Neural progenitor cell (in vitro differentiated cells): ENCODE measurements at regions not wholly inside any gene's neighbourhood (a gene's known extent, or its start where the extent isn't known, plus 50 kb on each side); places are given as distances from the start of the nearest gene placed in this dataset.
"Not testable (repeated sequence)": the region's sequence is repeated elsewhere in the genome, so short reads cannot be mapped to it uniquely, and the experiment has no call there.

Experiments
- DNase-seq: peaks from one replicate; pipeline ENCODE4 v3.0.0-alpha.2; 2016; ENCODE audit warnings: low spot score
- H2AFZ ChIP-seq: fragments of 200-600 bp; sonication (generic); replicated peaks from 2 replicates; pipeline ENCODE4 v1.6.1; 2016; ENCODE audit warnings: antibody characterized with exemption
- H3F3A ChIP-seq: fragments of 200-600 bp; sonication (generic); 2 replicates; pipeline ENCODE4 v1.6.1; 2016; ENCODE audit warnings: antibody characterized with exemption, low read depth
- H3K27ac ChIP-seq: fragments of 200-600 bp; sonication (generic); 2 replicates; pipeline ENCODE4 v1.5.1; 2016; ENCODE audit warnings: mild to moderate bottlenecking
- H3K27me3 ChIP-seq: fragments of 200-600 bp; sonication (generic); 2 replicates; pipeline ENCODE4 v1.6.1; 2016; ENCODE audit warnings: mild to moderate bottlenecking, moderate library complexity
- H3K36me3 ChIP-seq: fragments of 200-600 bp; sonication (generic); 2 replicates; pipeline ENCODE4 v1.5.1; 2016
- H3K4me1 ChIP-seq: fragments of 200-600 bp; sonication (generic); 2 replicates; pipeline ENCODE4 v1.6.1; 2016; ENCODE audit warnings: mixed run types
- H3K4me2 ChIP-seq: fragments of 200-600 bp; sonication (generic); 2 replicates; pipeline ENCODE4 v1.6.1; 2016
- H3K4me3 ChIP-seq: fragments of 200-600 bp; sonication (generic); 2 replicates; pipeline ENCODE4 v1.5.1; 2016
- H3K79me2 ChIP-seq: fragments of 200-600 bp; sonication (generic); 2 replicates; pipeline ENCODE4 v1.6.1; 2016; ENCODE audit warnings: low read depth
- H3K9ac ChIP-seq: fragments of 200-600 bp; sonication (generic); 2 replicates; pipeline ENCODE4 v1.6.1; 2016
- H3K9me3 ChIP-seq: fragments of 200-600 bp; sonication (generic); 2 replicates; pipeline ENCODE4 v1.5.1; 2016; ENCODE audit warnings: low read depth
- H4K20me1 ChIP-seq: fragments of 200-600 bp; sonication (generic); 2 replicates; pipeline ENCODE4 v1.6.1; 2016; ENCODE audit warnings: low read depth
- H3K27ac Mint-ChIP-seq: 3 replicates; pipeline ENCODE4 v1.8.0; 2021; ENCODE audit warnings: mixed read lengths
- H3K27me3 Mint-ChIP-seq: 2 replicates; pipeline ENCODE4 v1.8.0; 2022; ENCODE audit warnings: low read depth, mild to moderate bottlenecking, inconsistent platforms, moderate library complexity, mixed read lengths; ENCODE audit not compliant: insufficient read depth
- H3K36me3 Mint-ChIP-seq: 3 replicates; pipeline ENCODE4 v1.8.0; 2021; ENCODE audit warnings: mixed read lengths
- H3K4me1 Mint-ChIP-seq: 3 replicates; pipeline ENCODE4 v1.8.0; 2021; ENCODE audit warnings: mixed read lengths
- H3K4me3 Mint-ChIP-seq: 3 replicates; pipeline ENCODE4 v1.8.0; 2021; ENCODE audit warnings: mild to moderate bottlenecking, moderate library complexity, mixed read lengths
- H3K9me3 Mint-ChIP-seq: 3 replicates; pipeline ENCODE4 v1.8.0; 2020; ENCODE audit warnings: mixed read lengths
- CTCF ChIP-seq: fragments of 200-600 bp; sonication (generic); IDR thresholded peaks from 2 replicates; pipeline ENCODE4 v1.5.1; 2017; ENCODE audit warnings: antibody characterized with exemption, mild to moderate bottlenecking
- EZH2 ChIP-seq: fragments of 200-600 bp; sonication (generic); IDR thresholded peaks from 2 replicates; pipeline ENCODE4 v1.6.1; 2017; ENCODE audit warnings: antibody characterized with exemption, mild to moderate bottlenecking, moderate library complexity
- EZH2phosphoT487 ChIP-seq: fragments of 200-600 bp; sonication (generic); IDR thresholded peaks from 2 replicates; pipeline ENCODE4 v1.6.1; 2017; ENCODE audit warnings: antibody characterized with exemption

- Mint-ChIP-seq H3K4me1 (no peaks in the 10 kb centered on the region), H3K4me3 (no peak overlapping the region), H3K27me3 (peaks cover 2% of the 10 kb centered on the region), H3K27ac (no peak overlapping the region), H3K9me3 (no peaks in the 10 kb centered on the region), H3K36me3 (no peaks in the 10 kb centered on the region)
- no peaks in the 10 kb centered on the region for H3F3A ChIP-seq
- H4K20me1 ChIP-seq: no peaks in the 10 kb centered on the region
- H2AFZ ChIP-seq: no peak overlapping the region
- H3K9me3 ChIP-seq: no peaks in the 10 kb centered on the region
- no peak for DNase-seq
- no peak overlapping the region for H3K4me2 ChIP-seq
- TF ChIP-seq EZH2: no peak
- TF ChIP-seq EZH2phosphoT487: no peak
- TF ChIP-seq CTCF: no peak
- no peaks in the 10 kb centered on the region for H3K36me3 ChIP-seq
- no peak overlapping the region for H3K4me3 ChIP-seq
- no peaks in the 10 kb centered on the region for H3K4me1 ChIP-seq
- no peaks in the 10 kb centered on the region for H3K79me2 ChIP-seq
- no peak overlapping the region for H3K9ac ChIP-seq
- no peak overlapping the region for H3K27ac ChIP-seq
- H3K27me3 ChIP-seq: peaks cover 9% of the 10 kb centered on the region
Observed at GRCh38 chr13:61215601-61216000, 200.0 kb downstream of the PCDH20 start.

- H2AFZ ChIP-seq: no peak overlapping the region
- H3K27ac ChIP-seq: no peak overlapping the region
- no peaks in the 10 kb centered on the region for H3K4me1 ChIP-seq
- H3F3A ChIP-seq: no peaks in the 10 kb centered on the region
- no peak overlapping the region for H3K4me2 ChIP-seq
- H3K27me3 Mint-ChIP-seq: peaks cover 2% of the 10 kb centered on the region
- no peaks in the 10 kb centered on the region for H4K20me1 ChIP-seq
- H3K36me3 ChIP-seq: no peaks in the 10 kb centered on the region
- H3K4me3 Mint-ChIP-seq: no peak overlapping the region
- H3K9ac ChIP-seq: no peak overlapping the region
- DNase-seq: no peak
- H3K9me3 ChIP-seq: no peaks in the 10 kb centered on the region
- no peaks in the 10 kb centered on the region for H3K9me3 Mint-ChIP-seq
- H3K4me1 Mint-ChIP-seq: no peaks in the 10 kb centered on the region
- peaks cover 9% of the 10 kb centered on the region for H3K27me3 ChIP-seq
- H3K36me3 Mint-ChIP-seq: no peaks in the 10 kb centered on the region
- H3K27ac Mint-ChIP-seq: no peak overlapping the region
- TF ChIP-seq EZH2phosphoT487 (no peak), EZH2 (no peak), CTCF (no peak)
- no peaks in the 10 kb centered on the region for H3K79me2 ChIP-seq
- no peak overlapping the region for H3K4me3 ChIP-seq
Observed at GRCh38 chr13:61215116-61215515, 200.5 kb downstream of the PCDH20 start.

GRCh38 chr13:61214551-61214950 is 201.1 kb downstream of the PCDH20 start:
- Histone ChIP-seq H2AFZ (no peak overlapping the region), H3K4me2 (no peak overlapping the region), H4K20me1 (no peaks in the 10 kb centered on the region), H3K27ac (no peak overlapping the region), H3F3A (no peaks in the 10 kb centered on the region), H3K9ac (no peak overlapping the region), H3K27me3 (peaks cover 5% of the 10 kb centered on the region), H3K79me2 (no peaks in the 10 kb centered on the region), H3K4me3 (no peak overlapping the region), H3K4me1 (no peaks in the 10 kb centered on the region), H3K36me3 (no peaks in the 10 kb centered on the region), H3K9me3 (no peaks in the 10 kb centered on the region)
- no peaks in the 10 kb centered on the region for H3K4me1 Mint-ChIP-seq
- H3K4me3 Mint-ChIP-seq: no peak overlapping the region
- peaks cover 2% of the 10 kb centered on the region for H3K27me3 Mint-ChIP-seq
- TF ChIP-seq EZH2 (no peak), CTCF (no peak)
- no peak overlapping the region for H3K27ac Mint-ChIP-seq
- DNase-seq: no peak
- H3K36me3 Mint-ChIP-seq: no peaks in the 10 kb centered on the region
- H3K9me3 Mint-ChIP-seq: no peaks in the 10 kb centered on the region

GRCh38 chr13:61205898-61206297 is 209.8 kb downstream of the PCDH20 start:
- H3K27ac ChIP-seq, H3K27me3 Mint-ChIP-seq, H3K27me3 ChIP-seq, H3K4me3 ChIP-seq, H3K4me1 Mint-ChIP-seq, H3K79me2 ChIP-seq, H2AFZ ChIP-seq, H3K27ac Mint-ChIP-seq, H4K20me1 ChIP-seq, H3K9me3 Mint-ChIP-seq, H3K9me3 ChIP-seq, DNase-seq, H3K36me3 ChIP-seq, H3K4me2 ChIP-seq, H3F3A ChIP-seq, H3K4me3 Mint-ChIP-seq, H3K36me3 Mint-ChIP-seq, H3K4me1 ChIP-seq, H3K9ac ChIP-seq: not testable (repeated sequence)
